H1 (cell line): ENCODE measurements at regions not wholly inside any gene's neighbourhood (a gene's known extent, or its start where the extent isn't known, plus 50 kb on each side); places are given as distances from the start of the nearest gene placed in this dataset.

Experiments
- BACH1 ChIP-seq: IDR thresholded peaks from 2 replicates; pipeline ENCODE4 v1.6.1; 2012; ENCODE audit warnings: low read length, improper control_type of control experiment
- CHD2 ChIP-seq: IDR thresholded peaks from 2 replicates; pipeline ENCODE4 v1.6.1; 2012; ENCODE audit warnings: low read length, improper control_type of control experiment
- CREB1 ChIP-seq: IDR thresholded peaks from 2 replicates; pipeline ENCODE4 v1.6.1; 2012; ENCODE audit warnings: inconsistent platforms
- FOSL1 ChIP-seq: IDR thresholded peaks from 2 replicates; pipeline ENCODE4 v1.6.1; 2011; ENCODE audit warnings: mild to moderate bottlenecking, low read depth, low read length, moderate library complexity; ENCODE audit not compliant: insufficient read depth
- GABPA ChIP-seq: IDR thresholded peaks from 2 replicates; pipeline ENCODE4 v1.6.1; 2011; ENCODE audit warnings: mild to moderate bottlenecking, low read length, moderate library complexity, borderline replicate concordance; ENCODE audit not compliant: insufficient read depth
- MAX ChIP-seq: IDR thresholded peaks from 2 replicates; pipeline ENCODE4 v1.6.1; 2012; ENCODE audit warnings: inconsistent platforms
- SP4 ChIP-seq: IDR thresholded peaks from 2 replicates; pipeline ENCODE4 v1.6.1; 2012; ENCODE audit warnings: low read length, inconsistent platforms

GRCh38 chr17:68665373-68665772, 64.2 kb upstream of the FAM20A start (continued):
- TF ChIP-seq CREB1 (no peak), SP4 (no peak), MAX (no peak), GABPA (no peak), FOSL1 (no peak), CHD2 (no peak), BACH1 (no peak)
- TF ChIP-seq, all 59 proteins: peak for 0
